ENCODE measurements at regions not wholly inside any gene's neighbourhood (a gene's known extent, or its start where the extent isn't known, plus 50 kb on each side); places are given as distances from the start of the nearest gene placed in this dataset.
A peak's percentile ranks its signal among the peaks of the same experiment; 100 is the strongest.

DNA sequence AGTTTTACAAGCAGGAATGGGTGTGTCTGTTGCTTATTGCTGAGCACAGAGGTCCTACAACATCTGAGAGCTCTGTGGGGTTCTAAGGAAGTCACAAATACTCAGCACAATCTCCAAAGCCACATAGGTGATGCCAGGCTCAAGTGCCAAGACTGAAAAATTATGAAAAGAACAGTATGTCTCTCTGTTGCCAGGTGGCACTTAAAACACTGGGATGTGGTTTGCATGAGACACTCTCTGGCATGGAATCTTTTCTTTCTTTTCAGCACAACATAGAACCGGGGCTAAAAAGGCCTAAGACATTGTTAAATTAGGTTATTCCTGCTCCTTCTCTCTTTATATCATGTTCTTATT, 127.3 kb upstream of the PRICKLE2 start:
- Histone ChIP-seq H3K4me3 (ENCODE audit: low read length) (no peak overlapping the region), H3K4me2 (ENCODE audit: low read length) (peak overlapping the region; percentile 27), H3K4me1 (ENCODE audit: control insufficient read depth, insufficient read depth, low read length) (peaks cover 45% of the 10 kb centered on the region), H3K27me3 (ENCODE audit: control insufficient read depth, insufficient read depth, low read length) (no peaks in the 10 kb centered on the region), H3K36me3 (ENCODE audit: insufficient read depth, low read length) (no peaks in the 10 kb centered on the region), H3K9ac (ENCODE audit: low read depth, low read length) (no peak overlapping the region), H3K9me3 (replicated peaks; ENCODE audit: low read length) (no peaks in the 10 kb centered on the region)

DNA sequence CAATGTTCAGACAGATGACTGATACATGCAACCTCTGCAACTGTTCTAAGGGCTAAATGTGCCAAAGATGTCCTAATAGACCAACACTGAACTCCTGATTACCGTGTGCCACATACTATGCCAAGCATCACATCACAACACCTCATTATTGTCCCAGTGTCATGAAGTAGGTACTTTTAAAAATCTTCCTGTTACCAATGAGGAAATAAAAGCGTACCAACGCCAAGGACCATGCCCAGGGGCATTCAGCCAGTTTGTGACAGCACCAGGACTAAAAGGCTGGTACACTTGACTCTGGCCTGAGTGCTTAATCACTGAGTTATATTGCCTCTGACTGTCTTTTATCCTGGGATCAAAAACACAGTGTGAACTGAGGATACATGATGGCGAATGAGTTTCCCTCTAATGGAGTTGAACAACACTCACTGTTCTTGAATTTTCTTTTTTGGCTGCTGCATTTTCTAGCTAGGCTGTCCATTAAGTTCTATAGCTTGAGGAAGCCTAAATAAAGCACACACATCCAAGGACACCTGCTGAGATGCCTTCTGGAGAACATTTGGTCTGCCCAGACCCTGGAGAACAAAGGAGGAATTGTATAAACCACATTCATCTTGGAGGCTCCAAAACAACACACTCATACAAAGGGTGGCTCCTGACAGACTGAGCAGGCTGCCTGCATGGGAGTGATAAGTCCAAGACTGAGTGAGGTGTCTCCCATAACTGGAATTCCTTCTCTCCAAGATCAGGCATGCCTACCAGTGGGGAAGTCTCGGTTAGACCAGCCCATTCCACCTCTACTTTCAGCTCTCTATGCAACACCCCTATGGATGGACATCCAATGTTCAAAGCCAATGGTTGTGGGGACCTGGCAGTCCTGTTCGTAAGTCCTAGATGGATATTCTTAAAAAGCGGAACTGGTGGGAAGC, 126.7 kb upstream of the PRICKLE2 start:
- Histone ChIP-seq H3K9ac (ENCODE audit: low read depth, low read length) (no peak overlapping the region), H3K4me3 (ENCODE audit: low read length) (no peak overlapping the region), H3K36me3 (ENCODE audit: insufficient read depth, low read length) (no peaks in the 10 kb centered on the region), H3K4me1 (ENCODE audit: control insufficient read depth, insufficient read depth, low read length) (peaks cover 45% of the 10 kb centered on the region), H3K9me3 (replicated peaks; ENCODE audit: low read length) (no peaks in the 10 kb centered on the region), H3K4me2 (ENCODE audit: low read length) (peak overlapping the region; percentile 27), H3K27me3 (ENCODE audit: control insufficient read depth, insufficient read depth, low read length) (no peaks in the 10 kb centered on the region)

DNA sequence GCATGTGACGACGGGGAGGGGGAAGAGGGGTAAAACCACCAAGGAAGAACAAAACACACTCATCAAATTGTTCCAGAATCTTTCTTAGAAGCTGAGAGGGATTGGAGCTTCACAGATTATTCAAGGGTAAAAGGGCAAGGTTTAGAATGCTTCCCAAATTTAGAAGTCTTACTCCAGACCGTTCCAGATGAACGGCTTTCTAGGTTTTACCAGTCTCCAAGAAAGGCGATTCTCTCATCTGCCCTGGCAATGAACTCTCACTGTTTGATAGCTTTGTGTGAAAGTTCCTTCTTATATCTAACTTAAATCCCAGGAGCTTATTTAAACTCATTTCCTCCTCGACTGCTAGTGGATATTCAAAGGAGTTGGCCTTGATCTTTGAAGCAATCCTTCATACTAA, 124.3 kb upstream of the PRICKLE2 start:
- Histone ChIP-seq H3K9me3 (replicated peaks; ENCODE audit: low read length) (no peaks in the 10 kb centered on the region), H3K9ac (ENCODE audit: low read depth, low read length) (no peak overlapping the region), H3K36me3 (ENCODE audit: insufficient read depth, low read length) (no peaks in the 10 kb centered on the region), H3K4me1 (ENCODE audit: control insufficient read depth, insufficient read depth, low read length) (peaks cover 42% of the 10 kb centered on the region), H3K4me3 (ENCODE audit: low read length) (no peak overlapping the region), H3K4me2 (ENCODE audit: low read length) (no peak overlapping the region), H3K27me3 (ENCODE audit: control insufficient read depth, insufficient read depth, low read length) (no peaks in the 10 kb centered on the region)

DNA sequence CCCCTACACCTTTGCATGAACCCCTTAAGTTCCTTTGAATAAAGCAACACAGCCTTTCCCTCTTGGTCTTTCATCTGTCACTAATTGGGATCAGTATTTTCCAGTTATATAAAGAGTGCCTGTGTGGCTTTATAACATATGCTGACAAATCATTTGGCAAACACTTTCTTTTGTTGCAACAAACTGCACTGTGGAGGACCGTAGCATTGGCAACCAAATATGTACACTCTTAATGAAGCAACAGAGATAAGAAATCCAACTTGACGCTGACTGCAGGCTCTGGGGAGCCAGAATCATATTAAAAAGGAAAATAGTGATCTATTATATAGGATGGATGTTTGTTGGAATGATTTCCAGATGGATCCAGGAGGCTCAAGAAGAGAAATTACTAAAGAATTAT, 120.1 kb upstream of the PRICKLE2 start:
- Histone ChIP-seq H3K4me1 (ENCODE audit: control insufficient read depth, insufficient read depth, low read length) (peaks cover 47% of the 10 kb centered on the region), H3K4me2 (ENCODE audit: low read length) (no peak overlapping the region), H3K9me3 (replicated peaks; ENCODE audit: low read length) (no peaks in the 10 kb centered on the region), H3K36me3 (ENCODE audit: insufficient read depth, low read length) (no peaks in the 10 kb centered on the region), H3K27me3 (ENCODE audit: control insufficient read depth, insufficient read depth, low read length) (no peaks in the 10 kb centered on the region), H3K4me3 (ENCODE audit: low read length) (no peak overlapping the region), H3K9ac (ENCODE audit: low read depth, low read length) (no peak overlapping the region)

DNA sequence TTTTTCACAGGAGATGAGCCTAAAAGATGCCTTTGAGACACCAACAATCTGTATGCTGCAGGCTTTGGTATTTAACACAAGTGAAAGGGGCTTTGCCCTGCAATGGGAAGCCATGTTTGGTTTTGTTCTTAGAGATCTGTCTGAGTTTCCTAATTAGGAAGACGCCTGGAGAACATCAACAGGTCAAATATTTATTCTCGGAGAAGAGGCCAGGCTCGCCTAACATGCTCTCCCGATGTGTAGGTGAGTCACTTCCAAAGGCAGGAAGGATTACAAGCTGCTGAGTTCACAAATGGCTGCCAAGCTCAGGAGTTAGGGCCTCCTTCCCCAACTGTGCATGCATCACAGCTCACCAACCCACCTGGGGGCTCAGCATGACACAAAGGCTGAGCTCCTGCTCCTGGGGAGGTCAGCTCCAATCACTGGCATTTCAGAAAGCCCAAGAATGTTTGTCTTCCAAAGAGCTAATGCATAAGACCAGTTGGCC, 119.5 kb upstream of the PRICKLE2 start:
- H3K9ac ChIP-seq (ENCODE audit: low read depth, low read length), result no peak overlapping the region
- H3K27me3 ChIP-seq (ENCODE audit: control insufficient read depth, insufficient read depth, low read length), result no peaks in the 10 kb centered on the region
- no peaks in the 10 kb centered on the region for H3K9me3 ChIP-seq (replicated peaks; ENCODE audit: low read length)
- peaks cover 53% of the 10 kb centered on the region for H3K4me1 ChIP-seq (ENCODE audit: control insufficient read depth, insufficient read depth, low read length)
- H3K36me3 ChIP-seq (ENCODE audit: insufficient read depth, low read length), result no peaks in the 10 kb centered on the region
- H3K4me2 ChIP-seq (ENCODE audit: low read length), result peak overlapping the region; percentile 9
- H3K4me3 ChIP-seq (ENCODE audit: low read length), result no peak overlapping the region

DNA sequence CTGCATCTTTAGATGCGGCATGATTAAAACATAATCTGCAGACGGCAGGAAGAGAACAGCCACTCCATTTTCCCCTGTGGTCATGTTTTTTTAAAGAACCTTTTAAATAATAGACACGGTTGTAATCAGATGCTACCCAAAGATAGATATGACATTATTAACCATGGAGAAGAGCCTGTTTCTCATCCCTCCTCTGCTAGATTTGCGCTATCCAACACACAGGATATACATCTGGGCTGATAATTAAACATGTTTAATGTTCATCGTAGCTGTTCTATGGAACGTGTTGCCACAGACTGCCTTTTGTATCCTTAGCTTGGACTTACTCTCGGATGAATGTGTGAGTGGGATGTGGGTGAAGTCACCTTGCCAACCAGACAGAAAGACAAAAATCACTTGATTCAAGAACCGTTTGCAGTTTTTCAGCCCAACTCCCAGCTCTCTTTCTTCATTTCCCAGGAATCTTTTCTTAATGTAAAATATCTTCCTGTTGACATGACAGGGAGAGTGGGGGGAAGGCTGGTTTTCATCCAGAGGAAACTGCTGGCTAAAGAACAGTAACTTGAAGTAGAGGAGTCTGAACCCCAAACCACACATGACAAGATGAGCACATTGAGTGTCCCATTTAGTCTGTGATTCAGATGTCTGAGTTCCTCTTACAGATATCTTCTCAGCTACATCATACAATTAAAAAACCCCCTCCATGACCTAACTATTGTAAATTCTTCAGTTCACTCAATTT, 118.6 kb upstream of the PRICKLE2 start:
- Histone ChIP-seq H3K27me3 (ENCODE audit: control insufficient read depth, insufficient read depth, low read length) (no peaks in the 10 kb centered on the region), H3K4me1 (ENCODE audit: control insufficient read depth, insufficient read depth, low read length) (peaks cover 53% of the 10 kb centered on the region), H3K9ac (ENCODE audit: low read depth, low read length) (peak overlapping the region; percentile 11), H3K36me3 (ENCODE audit: insufficient read depth, low read length) (no peaks in the 10 kb centered on the region), H3K4me3 (ENCODE audit: low read length) (no peak overlapping the region), H3K4me2 (ENCODE audit: low read length) (no peak overlapping the region), H3K9me3 (replicated peaks; ENCODE audit: low read length) (no peaks in the 10 kb centered on the region)

DNA sequence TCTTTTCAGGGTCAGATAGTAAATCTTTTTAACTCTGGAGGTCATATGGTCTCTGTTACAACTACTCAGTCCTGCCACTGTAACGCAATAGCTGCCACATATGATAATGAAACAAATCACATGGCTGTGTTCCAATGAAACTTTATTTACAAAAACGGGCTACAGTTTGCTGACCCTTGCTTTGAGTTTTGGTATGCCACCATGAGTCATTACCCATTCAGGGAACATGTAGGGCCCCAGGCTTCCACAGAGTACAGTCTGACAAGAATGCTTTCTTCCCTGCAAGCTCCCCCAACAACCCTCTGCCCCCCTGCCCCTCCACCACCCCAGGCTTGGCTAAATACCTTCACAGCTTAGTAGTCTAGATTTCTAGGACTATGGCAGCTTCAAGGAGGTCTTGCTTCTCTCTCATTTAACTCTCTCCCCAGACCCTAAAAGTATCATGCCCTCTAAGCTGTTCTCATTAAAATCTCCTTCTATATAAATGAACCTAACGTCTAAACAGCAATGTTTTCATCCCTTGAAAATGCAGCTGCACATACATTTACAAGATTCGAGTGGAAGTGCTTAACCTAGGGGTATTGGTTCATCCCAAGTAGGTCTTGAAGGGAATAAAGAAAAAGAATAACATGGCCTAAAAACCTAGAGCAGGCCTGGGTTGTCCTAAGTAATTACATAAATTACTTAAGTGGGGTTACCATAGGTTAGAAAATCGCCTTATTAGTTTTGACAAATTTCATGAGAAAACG, 117.8 kb upstream of the PRICKLE2 start:
- H3K4me3 ChIP-seq (ENCODE audit: low read length), result no peak overlapping the region

DNA sequence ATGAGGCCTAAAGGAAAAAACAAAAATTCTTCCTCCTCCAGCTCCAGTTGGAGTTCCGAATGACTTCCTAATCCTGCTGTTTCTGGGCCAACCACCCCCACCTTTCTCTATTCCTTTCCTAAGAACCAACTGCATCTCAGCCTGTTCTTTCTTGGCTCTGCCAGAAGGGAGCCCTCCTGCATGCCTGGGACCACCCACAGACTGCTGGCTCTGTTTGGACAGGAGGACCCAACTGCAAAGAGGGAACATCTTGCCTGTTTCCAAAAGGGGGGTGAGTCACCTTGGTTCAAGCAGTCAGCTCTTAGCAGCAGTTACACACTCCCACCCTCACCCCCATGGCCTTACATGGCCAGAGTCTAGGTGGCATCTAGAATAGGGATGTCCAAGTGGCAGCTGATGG, 116.0 kb upstream of the PRICKLE2 start:
- Histone ChIP-seq H3K27me3 (ENCODE audit: control insufficient read depth, insufficient read depth, low read length) (no peaks in the 10 kb centered on the region), H3K36me3 (ENCODE audit: insufficient read depth, low read length) (no peaks in the 10 kb centered on the region), H3K9ac (ENCODE audit: low read depth, low read length) (peak overlapping the region; percentile 64), H3K4me3 (ENCODE audit: low read length) (peak overlapping the region; percentile 33), H3K4me2 (ENCODE audit: low read length) (peak overlapping the region; percentile 68), H3K4me1 (ENCODE audit: control insufficient read depth, insufficient read depth, low read length) (peaks cover 53% of the 10 kb centered on the region), H3K9me3 (replicated peaks; ENCODE audit: low read length) (no peaks in the 10 kb centered on the region)

More for the DNA sequence above, 117.8 kb upstream of the PRICKLE2 start:
- Histone ChIP-seq H3K27me3 (ENCODE audit: control insufficient read depth, insufficient read depth, low read length) (no peaks in the 10 kb centered on the region), H3K9ac (ENCODE audit: low read depth, low read length) (peak overlapping the region; percentile 24), H3K9me3 (replicated peaks; ENCODE audit: low read length) (no peaks in the 10 kb centered on the region), H3K4me2 (ENCODE audit: low read length) (peak overlapping the region; percentile 54), H3K4me1 (ENCODE audit: control insufficient read depth, insufficient read depth, low read length) (peaks cover 53% of the 10 kb centered on the region), H3K36me3 (ENCODE audit: insufficient read depth, low read length) (no peaks in the 10 kb centered on the region)

DNA sequence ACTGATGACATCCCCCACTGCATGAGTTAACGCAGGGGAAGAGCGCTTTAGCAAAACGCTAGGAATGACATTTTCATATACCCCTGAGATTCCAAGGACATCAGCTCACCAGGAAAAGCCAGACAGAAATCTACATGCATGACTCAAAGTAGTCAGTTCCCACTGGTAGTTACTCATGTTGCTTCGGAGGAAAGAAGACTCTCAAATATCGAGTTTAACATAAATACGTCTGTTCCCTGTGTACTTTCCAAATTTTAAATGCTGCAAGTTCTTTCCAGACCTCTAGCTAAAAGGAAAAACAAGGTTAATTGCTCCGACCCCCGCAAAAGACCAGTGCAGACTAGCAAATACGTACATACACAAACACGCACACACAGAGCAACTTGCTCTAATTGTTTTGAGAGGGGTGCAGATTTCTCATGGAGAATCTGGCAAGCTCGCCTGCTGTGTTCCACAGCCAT, 115.4 kb upstream of the PRICKLE2 start:
- peak overlapping the region; percentile 64 for H3K9ac ChIP-seq (ENCODE audit: low read depth, low read length)
- H3K4me2 ChIP-seq (ENCODE audit: low read length), result peak overlapping the region; percentile 68
- H3K4me3 ChIP-seq (ENCODE audit: low read length), result peak overlapping the region; percentile 33
- no peaks in the 10 kb centered on the region for H3K36me3 ChIP-seq (ENCODE audit: insufficient read depth, low read length)
- no peaks in the 10 kb centered on the region for H3K9me3 ChIP-seq (replicated peaks; ENCODE audit: low read length)
- H3K4me1 ChIP-seq (ENCODE audit: control insufficient read depth, insufficient read depth, low read length), result peaks cover 53% of the 10 kb centered on the region
- no peaks in the 10 kb centered on the region for H3K27me3 ChIP-seq (ENCODE audit: control insufficient read depth, insufficient read depth, low read length)

DNA sequence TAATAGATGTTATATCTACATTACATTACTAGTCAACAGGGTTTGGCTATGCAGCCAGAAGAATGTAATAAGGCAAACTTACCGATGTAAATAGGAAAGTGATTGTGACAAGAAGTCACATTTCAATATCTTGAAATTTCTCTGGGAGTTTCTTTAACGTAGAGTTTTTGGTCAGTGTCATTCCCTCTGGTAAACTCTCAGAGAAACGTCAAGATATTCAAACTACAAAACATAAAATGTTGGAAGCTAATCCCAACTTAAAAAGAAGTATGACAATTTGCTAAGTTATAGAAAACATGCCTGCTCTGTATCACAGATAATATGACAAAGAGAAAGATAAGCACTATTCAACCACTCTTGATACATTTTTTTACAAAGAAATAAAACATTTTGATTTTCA, 111.2 kb upstream of the PRICKLE2 start:
- Histone ChIP-seq H3K4me1 (ENCODE audit: control insufficient read depth, insufficient read depth, low read length) (peaks cover 15% of the 10 kb centered on the region), H3K9me3 (replicated peaks; ENCODE audit: low read length) (no peaks in the 10 kb centered on the region), H3K9ac (ENCODE audit: low read depth, low read length) (no peak overlapping the region), H3K4me2 (ENCODE audit: low read length) (no peak overlapping the region), H3K4me3 (ENCODE audit: low read length) (no peak overlapping the region), H3K36me3 (ENCODE audit: insufficient read depth, low read length) (no peaks in the 10 kb centered on the region), H3K27me3 (ENCODE audit: control insufficient read depth, insufficient read depth, low read length) (no peaks in the 10 kb centered on the region)

All from skeletal muscle satellite cell (primary cell).